ENCODE measurements at regions not wholly inside any gene's neighbourhood (a gene's known extent, or its start where the extent isn't known, plus 50 kb on each side); places are given as distances from the start of the nearest gene placed in this dataset.

DNA sequence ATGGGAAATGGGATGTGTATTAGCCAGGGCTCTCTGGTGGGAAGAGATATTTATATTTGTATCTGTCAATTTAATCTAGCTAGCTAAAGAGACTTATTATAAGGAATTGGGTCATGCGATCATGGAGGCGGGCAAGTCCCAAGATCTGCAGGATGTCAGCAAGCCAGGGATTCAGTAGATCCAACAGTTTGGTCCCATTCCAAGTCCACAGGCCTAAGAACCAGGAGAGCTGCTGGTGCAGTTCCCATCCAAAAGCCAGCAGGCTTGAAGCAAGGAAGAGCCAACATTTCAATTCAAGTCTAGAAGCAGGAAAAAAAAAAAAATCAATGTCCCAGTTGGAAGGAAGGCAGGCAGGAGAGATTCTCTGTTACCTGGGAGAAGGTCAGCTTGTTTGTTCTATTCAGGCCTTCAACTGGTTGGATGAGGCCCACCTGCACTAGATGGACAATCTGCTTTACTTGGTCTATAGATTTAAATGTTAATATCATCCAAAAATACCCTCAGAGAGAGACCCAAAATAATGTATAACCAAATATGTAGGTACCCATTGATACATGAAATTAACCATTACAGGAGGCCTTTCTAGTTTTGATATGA is 60.7 kb upstream of the BCAT1 start:
- DNase-seq (ENCODE audit: low read depth): no peak

DNA sequence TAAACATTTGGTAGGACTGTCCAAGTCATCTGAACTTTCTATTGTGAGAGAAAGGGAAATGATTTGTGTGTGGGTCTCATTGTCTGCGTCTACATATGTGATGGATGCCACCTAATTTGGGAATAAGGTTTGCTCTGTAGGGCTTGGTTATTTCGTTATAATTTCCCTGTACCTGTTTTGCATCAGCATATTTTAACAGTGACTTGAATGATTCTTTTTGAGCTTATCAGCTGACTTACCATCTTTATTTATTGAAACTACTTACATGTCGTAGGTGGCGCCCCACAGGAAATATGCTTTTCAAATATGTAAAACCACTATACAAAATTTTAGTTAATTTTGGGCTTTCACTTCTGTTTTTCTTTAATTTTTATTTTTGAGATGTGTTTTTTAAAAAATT is 56.5 kb upstream of the BCAT1 start:
- DNase-seq (ENCODE audit: low read depth): no peak

DNA sequence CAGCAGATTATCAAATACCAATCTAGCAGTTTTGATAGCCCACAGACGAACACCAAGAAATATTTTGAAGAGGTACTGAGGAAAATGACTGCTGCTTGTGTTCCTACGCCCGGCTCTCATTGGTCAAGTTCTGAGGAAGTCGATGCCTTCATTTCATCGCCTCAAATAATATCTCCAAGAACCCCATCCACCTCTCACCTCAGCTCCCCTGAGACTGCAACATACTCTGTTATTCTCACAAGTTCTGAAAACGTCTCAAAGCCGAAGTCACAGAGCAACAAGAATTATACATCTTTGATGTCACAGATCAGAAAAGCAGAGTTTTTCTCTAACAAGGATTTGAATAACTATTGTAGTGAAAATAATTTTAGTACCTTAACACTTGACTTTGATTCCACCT is 55.5 kb upstream of the BCAT1 start:
- no peak for DNase-seq (ENCODE audit: low read depth)

DNA sequence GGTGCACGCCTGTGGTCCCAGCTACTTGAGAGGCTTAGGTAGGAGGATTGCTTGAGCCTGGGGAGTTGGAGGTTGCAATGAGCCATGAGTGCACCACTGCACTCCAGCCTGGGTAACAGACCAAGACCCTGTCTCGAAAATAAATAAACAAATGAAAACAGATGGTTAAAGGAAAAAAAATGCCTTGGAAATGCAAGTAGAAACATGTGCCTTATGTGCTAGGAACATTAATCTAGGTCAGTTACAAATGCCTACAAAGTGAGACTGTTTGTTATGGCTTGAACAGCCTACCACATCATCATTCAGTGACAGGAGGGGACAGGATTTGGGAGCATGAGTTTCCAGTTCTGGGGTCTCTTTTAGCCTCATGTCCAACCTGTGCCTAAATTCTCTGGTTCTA is 52.4 kb upstream of the BCAT1 start:
- no peak for DNase-seq (ENCODE audit: low read depth)

Data from HT1080 (cell line).